ENCODE measurements at regions not wholly inside any gene's neighbourhood (a gene's known extent, or its start where the extent isn't known, plus 50 kb on each side); places are given as distances from the start of the nearest gene placed in this dataset.

GRCh38 chr12:4217091-4217490 lies 56.5 kb upstream of the CCND2 start:
- Histone ChIP-seq H3K9me2 (ENCODE audit: low read depth, low read length) (no peaks in the 10 kb centered on the region), H3K4me3 (ENCODE audit: low read depth, low read length, poor library complexity, severe bottlenecking) (no peak overlapping the region), H4K20me1 (ENCODE audit: insufficient read depth, low read length) (no peaks in the 10 kb centered on the region), H3F3A (ENCODE audit: insufficient read depth, low read length) (no peaks in the 10 kb centered on the region), H2AFZ (ENCODE audit: low read length) (no peak overlapping the region), H3K4me1 (ENCODE audit: insufficient read depth, low read length, severe bottlenecking) (peaks cover 11% of the 10 kb centered on the region), H3K4me2 (ENCODE audit: low read length) (no peak overlapping the region), H3K79me2 (ENCODE audit: insufficient read depth, low read length) (no peaks in the 10 kb centered on the region), H3K36me3 (ENCODE audit: insufficient read depth, low read length) (no peaks in the 10 kb centered on the region), H3K9ac (ENCODE audit: low read length) (no peak overlapping the region), H3K9me3 (ENCODE audit: low read length) (no peaks in the 10 kb centered on the region), H3K27me3 (ENCODE audit: insufficient read depth, low read length) (no peaks in the 10 kb centered on the region), H3K27ac (ENCODE audit: low read depth, low read length, poor library complexity, severe bottlenecking) (no peak overlapping the region)
- no peak for TF ChIP-seq CTCF (IDR thresholded peaks at IDR 0.05; ENCODE audit: low read length)
- TF ChIP-seq EZH2 (IDR thresholded peaks at IDR 0.05; ENCODE audit: borderline replicate concordance, low read length): no peak

GRCh38 chr12:4216187-4216927 lies 57.2 kb upstream of the CCND2 start:
- H3K27me3 ChIP-seq (ENCODE audit: insufficient read depth, low read length): no peaks in the 10 kb centered on the region
- H4K20me1 ChIP-seq (ENCODE audit: insufficient read depth, low read length): no peaks in the 10 kb centered on the region
- H3F3A ChIP-seq (ENCODE audit: insufficient read depth, low read length): no peaks in the 10 kb centered on the region
- H3K9me2 ChIP-seq (ENCODE audit: low read depth, low read length): no peaks in the 10 kb centered on the region
- no peak overlapping the region for H3K4me2 ChIP-seq (ENCODE audit: low read length)
- no peak overlapping the region for H3K4me3 ChIP-seq (ENCODE audit: low read depth, low read length, poor library complexity, severe bottlenecking)
- H3K4me1 ChIP-seq (ENCODE audit: insufficient read depth, low read length, severe bottlenecking): peaks cover 11% of the 10 kb centered on the region
- H3K9ac ChIP-seq (ENCODE audit: low read length): no peak overlapping the region
- no peaks in the 10 kb centered on the region for H3K36me3 ChIP-seq (ENCODE audit: insufficient read depth, low read length)
- no peak overlapping the region for H2AFZ ChIP-seq (ENCODE audit: low read length)
- TF ChIP-seq CTCF (IDR thresholded peaks at IDR 0.05; ENCODE audit: low read length) (no peak), EZH2 (IDR thresholded peaks at IDR 0.05; ENCODE audit: borderline replicate concordance, low read length) (no peak)
- no peak overlapping the region for H3K27ac ChIP-seq (ENCODE audit: low read depth, low read length, poor library complexity, severe bottlenecking)
- no peaks in the 10 kb centered on the region for H3K79me2 ChIP-seq (ENCODE audit: insufficient read depth, low read length)
- H3K9me3 ChIP-seq (ENCODE audit: low read length): no peaks in the 10 kb centered on the region

GRCh38 chr12:4215229-4216186 lies 58.1 kb upstream of the CCND2 start:
- H3K4me1 ChIP-seq (ENCODE audit: insufficient read depth, low read length, severe bottlenecking): peaks cover 11% of the 10 kb centered on the region
- no peaks in the 10 kb centered on the region for H3K27me3 ChIP-seq (ENCODE audit: insufficient read depth, low read length)
- H3K79me2 ChIP-seq (ENCODE audit: insufficient read depth, low read length): no peaks in the 10 kb centered on the region
- H4K20me1 ChIP-seq (ENCODE audit: insufficient read depth, low read length): no peaks in the 10 kb centered on the region
- TF ChIP-seq CTCF (IDR thresholded peaks at IDR 0.05; ENCODE audit: low read length): no peak
- TF ChIP-seq EZH2 (IDR thresholded peaks at IDR 0.05; ENCODE audit: borderline replicate concordance, low read length): no peak
- no peaks in the 10 kb centered on the region for H3K9me2 ChIP-seq (ENCODE audit: low read depth, low read length)
- H3F3A ChIP-seq (ENCODE audit: insufficient read depth, low read length): no peaks in the 10 kb centered on the region
- H3K9ac ChIP-seq (ENCODE audit: low read length): no peak overlapping the region
- no peaks in the 10 kb centered on the region for H3K36me3 ChIP-seq (ENCODE audit: insufficient read depth, low read length)
- H3K4me2 ChIP-seq (ENCODE audit: low read length): no peak overlapping the region
- H3K4me3 ChIP-seq (ENCODE audit: low read depth, low read length, poor library complexity, severe bottlenecking): no peak overlapping the region
- H2AFZ ChIP-seq (ENCODE audit: low read length): no peak overlapping the region
- H3K9me3 ChIP-seq (ENCODE audit: low read length): no peaks in the 10 kb centered on the region
- no peak overlapping the region for H3K27ac ChIP-seq (ENCODE audit: low read depth, low read length, poor library complexity, severe bottlenecking)

Data from OCI-LY1 (cell line).